ENCODE measurements at regions not wholly inside any gene's neighbourhood (a gene's known extent, or its start where the extent isn't known, plus 50 kb on each side); places are given as distances from the start of the nearest gene placed in this dataset.
"Not testable (repeated sequence)": the region's sequence is repeated elsewhere in the genome, so short reads cannot be mapped to it uniquely, and the experiment has no call there.

- DNase-seq: no peak
- no peak overlapping the region for H3K27ac ChIP-seq (ENCODE audit: low read length)
- H3K9me3 ChIP-seq (ENCODE audit: control insufficient read depth, low read depth, low read length): peaks cover 2% of the 10 kb centered on the region
- H3K4me1 ChIP-seq (ENCODE audit: control insufficient read depth, insufficient read depth, low read length): peaks cover 3% of the 10 kb centered on the region
- no CpG with 5 or more reads among the region's 4 CpGs for WGBS (ENCODE audit: insufficient coverage, low lambda C conversion rate)
- H3K27me3 ChIP-seq (ENCODE audit: control insufficient read depth, insufficient read depth, low read length): no peaks in the 10 kb centered on the region
- H3K4me3 ChIP-seq (ENCODE audit: low read length): no peak overlapping the region
- H3K36me3 ChIP-seq (ENCODE audit: control insufficient read depth, insufficient read depth, low read length): no peaks in the 10 kb centered on the region
Observed at GRCh38 chr1:19560480-19560879, 75.1 kb upstream of the CAPZB start.

- Histone ChIP-seq H3K27me3 (ENCODE audit: control insufficient read depth, insufficient read depth, low read length) (no peaks in the 10 kb centered on the region), H3K36me3 (ENCODE audit: control insufficient read depth, insufficient read depth, low read length) (no peaks in the 10 kb centered on the region), H3K4me3 (ENCODE audit: low read length) (no peak overlapping the region), H3K4me1 (ENCODE audit: control insufficient read depth, insufficient read depth, low read length) (peaks cover 3% of the 10 kb centered on the region), H3K9me3 (ENCODE audit: control insufficient read depth, low read depth, low read length) (peaks cover 2% of the 10 kb centered on the region), H3K27ac (ENCODE audit: low read length) (no peak overlapping the region)
- 80% methylated on average over 1 of the region's 2 CpGs for WGBS (ENCODE audit: insufficient coverage, low lambda C conversion rate)
- DNase-seq: no peak
Observed at GRCh38 chr1:19559641-19560040, 74.3 kb upstream of the CAPZB start.

- Histone ChIP-seq H3K27me3 (ENCODE audit: control insufficient read depth, insufficient read depth, low read length) (no peaks in the 10 kb centered on the region), H3K9me3 (ENCODE audit: control insufficient read depth, low read depth, low read length) (no peaks in the 10 kb centered on the region), H3K4me3 (ENCODE audit: low read length) (no peak overlapping the region), H3K36me3 (ENCODE audit: control insufficient read depth, insufficient read depth, low read length) (no peaks in the 10 kb centered on the region), H3K4me1 (ENCODE audit: control insufficient read depth, insufficient read depth, low read length) (no peaks in the 10 kb centered on the region), H3K27ac (ENCODE audit: low read length) (no peak overlapping the region)
- no CpG with 5 or more reads among the region's 1 CpG for WGBS (ENCODE audit: insufficient coverage, low lambda C conversion rate)
- no peak for DNase-seq
Observed at GRCh38 chr1:19557609-19558051, 72.3 kb upstream of the CAPZB start.

DNA sequence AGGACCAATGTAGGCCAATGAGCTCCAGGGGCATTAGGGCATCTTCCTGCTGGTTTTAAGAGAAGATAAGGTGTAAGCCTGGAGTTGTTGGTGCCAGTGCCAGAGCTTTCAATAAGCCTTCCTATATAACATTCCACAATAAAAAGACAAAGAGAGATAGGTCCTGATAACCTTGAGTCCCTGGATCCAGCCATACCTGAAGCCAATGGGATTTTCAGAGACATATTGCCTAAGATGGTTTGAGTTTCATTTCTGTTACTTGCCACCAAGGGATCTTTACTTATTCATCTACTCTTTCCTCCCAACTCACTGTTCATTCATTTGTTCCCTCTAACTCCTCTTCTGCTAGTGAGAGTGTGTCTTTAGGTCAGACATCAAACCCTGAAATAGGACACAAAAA lies 68.8 kb upstream of the CAPZB start:
- Histone ChIP-seq H3K27ac (ENCODE audit: low read length) (no peak overlapping the region), H3K27me3 (ENCODE audit: control insufficient read depth, insufficient read depth, low read length) (no peaks in the 10 kb centered on the region), H3K4me1 (ENCODE audit: control insufficient read depth, insufficient read depth, low read length) (no peaks in the 10 kb centered on the region), H3K36me3 (ENCODE audit: control insufficient read depth, insufficient read depth, low read length) (no peaks in the 10 kb centered on the region), H3K9me3 (ENCODE audit: control insufficient read depth, low read depth, low read length) (peaks cover 5% of the 10 kb centered on the region), H3K4me3 (ENCODE audit: low read length) (no peak overlapping the region)
- DNase-seq: no peak

DNA sequence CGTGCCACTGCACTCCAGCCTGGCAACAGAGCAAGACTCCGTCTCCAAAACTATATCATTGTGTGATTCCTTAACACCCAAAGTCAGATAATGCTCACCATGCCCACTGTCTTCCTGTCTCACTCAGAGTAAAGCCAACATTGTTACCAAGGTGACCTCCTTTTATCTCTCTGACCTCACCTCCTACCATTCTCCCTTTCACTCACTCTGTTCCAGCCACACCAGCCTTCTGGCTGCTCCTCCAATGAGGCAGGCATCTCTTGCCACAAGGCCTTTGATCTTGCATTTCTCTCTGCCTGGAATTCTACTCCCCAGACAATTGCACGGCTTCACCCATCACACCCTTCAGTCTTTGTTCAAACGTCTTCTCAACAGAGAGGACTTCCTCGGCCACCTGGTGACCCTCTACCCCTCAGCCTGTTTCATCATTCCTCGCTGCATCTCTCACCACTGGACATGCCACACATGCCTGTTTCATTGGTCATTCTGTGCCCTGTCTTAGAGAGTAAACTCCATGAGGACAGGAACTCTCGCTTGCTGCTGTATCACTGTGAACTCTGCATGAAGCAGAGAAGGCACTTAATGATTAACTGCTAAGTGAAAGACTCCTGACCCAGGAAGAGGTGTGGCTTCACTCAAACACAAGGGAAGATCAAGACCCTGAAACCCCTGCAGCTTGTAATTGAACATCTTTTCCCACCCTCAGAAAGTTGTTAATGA lies 67.1 kb upstream of the CAPZB start:
- no peak for DNase-seq
- no CpG with 5 or more reads among the region's 7 CpGs for WGBS (ENCODE audit: insufficient coverage, low lambda C conversion rate)

GRCh38 chr1:19551837-19552236 lies 66.5 kb upstream of the CAPZB start:
- not testable (repeated sequence) for H3K4me3 ChIP-seq (ENCODE audit: low read length); H3K27me3 ChIP-seq (ENCODE audit: control insufficient read depth, insufficient read depth, low read length); H3K36me3 ChIP-seq (ENCODE audit: control insufficient read depth, insufficient read depth, low read length); H3K27ac ChIP-seq (ENCODE audit: low read length); DNase-seq; H3K4me1 ChIP-seq (ENCODE audit: control insufficient read depth, insufficient read depth, low read length)
- H3K9me3 ChIP-seq (ENCODE audit: control insufficient read depth, low read depth, low read length): peaks cover 13% of the 10 kb centered on the region
- no CpG with 5 or more reads among the region's 6 CpGs for WGBS (ENCODE audit: insufficient coverage, low lambda C conversion rate)

More for the DNA sequence above, 67.1 kb upstream of the CAPZB start:
- Histone ChIP-seq H3K36me3 (ENCODE audit: control insufficient read depth, insufficient read depth, low read length) (no peaks in the 10 kb centered on the region), H3K27ac (ENCODE audit: low read length) (no peak overlapping the region), H3K9me3 (ENCODE audit: control insufficient read depth, low read depth, low read length) (peaks cover 11% of the 10 kb centered on the region), H3K4me1 (ENCODE audit: control insufficient read depth, insufficient read depth, low read length) (no peaks in the 10 kb centered on the region), H3K4me3 (ENCODE audit: low read length) (no peak overlapping the region), H3K27me3 (ENCODE audit: control insufficient read depth, insufficient read depth, low read length) (no peaks in the 10 kb centered on the region)

DNA sequence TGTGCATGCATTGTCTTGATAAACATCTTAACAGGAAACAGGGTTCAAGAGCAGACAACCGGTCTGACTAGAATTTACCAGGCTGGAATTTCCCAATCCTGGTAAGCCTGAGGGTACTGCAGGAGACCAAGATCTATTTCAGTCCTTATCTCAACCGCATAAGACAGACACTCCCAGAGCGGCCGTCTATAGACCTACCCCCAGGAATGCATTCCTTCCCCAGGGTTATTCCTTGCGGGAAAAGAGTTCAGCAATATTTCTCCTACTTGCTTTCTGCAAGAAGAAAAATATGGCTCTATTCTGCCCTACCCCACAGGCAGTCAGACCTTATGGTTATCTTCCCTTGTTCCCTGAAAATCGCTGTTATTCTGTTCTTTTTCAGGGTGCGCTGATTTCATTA lies 65.1 kb upstream of the CAPZB start:
- not testable (repeated sequence) for H3K36me3 ChIP-seq (ENCODE audit: control insufficient read depth, insufficient read depth, low read length); DNase-seq; H3K27ac ChIP-seq (ENCODE audit: low read length); H3K27me3 ChIP-seq (ENCODE audit: control insufficient read depth, insufficient read depth, low read length); H3K4me3 ChIP-seq (ENCODE audit: low read length); H3K4me1 ChIP-seq (ENCODE audit: control insufficient read depth, insufficient read depth, low read length)
- H3K9me3 ChIP-seq (ENCODE audit: control insufficient read depth, low read depth, low read length): peaks cover 13% of the 10 kb centered on the region
- 100% methylated on average over 1 of the region's 7 CpGs for WGBS (ENCODE audit: insufficient coverage, low lambda C conversion rate)

DNA sequence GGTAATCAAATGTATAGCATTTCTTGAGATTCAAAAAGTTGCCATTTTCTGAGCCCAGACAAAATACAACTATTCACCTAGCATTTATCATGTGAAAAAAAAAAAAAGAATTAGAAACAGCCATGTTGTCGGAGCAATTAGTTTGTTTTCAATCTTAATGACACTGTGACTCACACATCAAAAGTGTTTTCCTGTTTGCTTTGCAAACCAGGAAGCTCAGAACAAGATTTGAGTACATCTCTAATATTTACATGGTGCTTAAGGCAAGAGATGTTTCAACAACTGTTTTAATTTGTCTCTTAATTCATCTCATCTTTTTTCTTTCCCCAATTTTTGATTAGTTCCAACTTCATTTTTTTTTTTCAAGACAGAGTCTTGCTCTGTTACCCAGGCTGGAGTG lies 62.5 kb upstream of the CAPZB start:
- H3K27ac ChIP-seq (ENCODE audit: low read length): no peak overlapping the region
- no peak for DNase-seq
- H3K4me3 ChIP-seq (ENCODE audit: low read length): no peak overlapping the region
- no peaks in the 10 kb centered on the region for H3K36me3 ChIP-seq (ENCODE audit: control insufficient read depth, insufficient read depth, low read length)
- no CpG with 5 or more reads among the region's 1 CpG for WGBS (ENCODE audit: insufficient coverage, low lambda C conversion rate)
- no peaks in the 10 kb centered on the region for H3K4me1 ChIP-seq (ENCODE audit: control insufficient read depth, insufficient read depth, low read length)
- peaks cover 13% of the 10 kb centered on the region for H3K9me3 ChIP-seq (ENCODE audit: control insufficient read depth, low read depth, low read length)
- H3K27me3 ChIP-seq (ENCODE audit: control insufficient read depth, insufficient read depth, low read length): no peaks in the 10 kb centered on the region

GRCh38 chr1:19536519-19536918 lies 51.2 kb upstream of the CAPZB start:
- Histone ChIP-seq H3K27ac (ENCODE audit: low read length) (no peak overlapping the region), H3K9me3 (ENCODE audit: control insufficient read depth, low read depth, low read length) (peaks cover 7% of the 10 kb centered on the region), H3K4me1 (ENCODE audit: control insufficient read depth, insufficient read depth, low read length) (no peaks in the 10 kb centered on the region), H3K27me3 (ENCODE audit: control insufficient read depth, insufficient read depth, low read length) (no peaks in the 10 kb centered on the region), H3K36me3 (ENCODE audit: control insufficient read depth, insufficient read depth, low read length) (no peaks in the 10 kb centered on the region), H3K4me3 (ENCODE audit: low read length) (no peak overlapping the region)
- DNase-seq: no peak
- no CpG with 5 or more reads among the region's 6 CpGs for WGBS (ENCODE audit: insufficient coverage, low lambda C conversion rate)

DNA sequence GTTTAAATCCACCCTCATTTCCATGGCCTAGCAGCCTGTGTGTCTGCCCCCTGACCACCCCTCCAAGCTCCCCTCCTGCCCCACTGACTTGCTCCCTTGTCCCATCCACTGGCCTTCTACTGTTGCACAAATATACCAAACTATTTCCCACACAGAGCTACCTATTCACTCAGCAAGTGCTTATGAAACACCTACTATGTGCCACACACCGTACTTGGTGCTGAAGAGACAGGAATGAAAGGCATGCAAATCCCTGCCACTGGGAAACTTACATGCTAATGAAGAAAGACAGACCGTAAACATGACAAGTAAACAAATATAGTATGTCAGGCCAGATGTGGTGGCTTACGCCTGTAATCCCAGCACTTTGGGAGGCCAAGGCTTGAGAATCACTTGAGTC lies 49.9 kb upstream of the CAPZB start:
- no peak for DNase-seq
- WGBS (ENCODE audit: insufficient coverage, low lambda C conversion rate): no CpG with 5 or more reads among the region's 3 CpGs
- no peak overlapping the region for H3K4me3 ChIP-seq (ENCODE audit: low read length)
- peaks cover 7% of the 10 kb centered on the region for H3K9me3 ChIP-seq (ENCODE audit: control insufficient read depth, low read depth, low read length)
- H3K4me1 ChIP-seq (ENCODE audit: control insufficient read depth, insufficient read depth, low read length): no peaks in the 10 kb centered on the region
- no peaks in the 10 kb centered on the region for H3K36me3 ChIP-seq (ENCODE audit: control insufficient read depth, insufficient read depth, low read length)
- H3K27me3 ChIP-seq (ENCODE audit: control insufficient read depth, insufficient read depth, low read length): no peaks in the 10 kb centered on the region
- H3K27ac ChIP-seq (ENCODE audit: low read length): no peak overlapping the region
